Gastroesophageal sphincter (tissue), 4 donors: ENCODE measurements at regions not wholly inside any gene's neighbourhood (a gene's known extent, or its start where the extent isn't known, plus 50 kb on each side); places are given as distances from the start of the nearest gene placed in this dataset.

Experiments
- ATAC-seq: fragments of 150-250 bp; one replicate; pipeline ENCODE4 v1.9.1; 2016; ENCODE audit warnings: mild to moderate bottlenecking, moderate library complexity
- H3K27ac ChIP-seq, 4 donors: fragments of 200-600 bp; sonication (generic) in 3 of 4; 1 replicate in 3 of 4; 2 replicates in 1 of 4; pipeline ENCODE4 v1.5.1; 2016 to 2019
- H3K27me3 ChIP-seq: fragments of 200-600 bp; sonication (generic); one replicate; pipeline ENCODE4 v1.5.1; 2019
- H3K36me3 ChIP-seq, 2 donors: fragments of 200-600 bp; sonication (generic); one replicate each; pipeline ENCODE4 v1.5.1; 2019; ENCODE audit warnings: control low read depth in 1 of 2
- H3K4me1 ChIP-seq, 3 donors: fragments of 200-600 bp; sonication (generic); 1 replicate in 2 of 3; 2 replicates in 1 of 3; pipeline ENCODE4 v1.5.1; 2016 to 2019; ENCODE audit warnings: control low read depth in 2 of 3
- H3K4me3 ChIP-seq, 2 donors: fragments of 200-600 bp; sonication (generic); one replicate each; pipeline ENCODE4 v1.5.1; 2019; ENCODE audit warnings: mild to moderate bottlenecking in 1 of 2, moderate library complexity in 1 of 2
- H3K9me3 ChIP-seq, 3 donors: fragments of 200-600 bp; sonication (generic); one replicate each; pipeline ENCODE4 v1.5.1; 2017 to 2019; ENCODE audit warnings: control low read depth in 2 of 3
- CTCF ChIP-seq, 4 experiments: fragments of 200-600 bp in 2 of 4; fragments of 450-650 bp in 2 of 4; sonication (generic) in 1 of 4; IDR thresholded peaks; one replicate each; pipeline ENCODE4 v1.5.1; 2017 to 2019; ENCODE audit warnings: antibody characterized with exemption in 4 of 4, mild to moderate bottlenecking in 2 of 4, moderate library complexity in 2 of 4
- EP300 ChIP-seq: sonication (generic); formaldehyde crosslinking; IDR thresholded peaks from one replicate; pipeline ENCODE4 v1.6.1; 2017; ENCODE audit warnings: antibody characterized with exemption, mild to moderate bottlenecking
- POLR2A ChIP-seq, 2 donors: fragments of 450-650 bp; IDR thresholded peaks; one replicate each; pipeline ENCODE4 v1.6.1; 2017; ENCODE audit warnings: antibody characterized with exemption in 2 of 2, mild to moderate bottlenecking in 2 of 2, moderate library complexity in 1 of 2
- POLR2AphosphoS5 ChIP-seq: sonication (generic); formaldehyde crosslinking; IDR thresholded peaks from one replicate; pipeline ENCODE4 v1.6.1; 2017; ENCODE audit warnings: antibody characterized with exemption
- WGBS, 2 donors: methylation state at CpG; one replicate each; pipeline ENCODE4 v1.1.5; 2018; ENCODE audit warnings: low coverage in 1 of 2; 5-methylcytosine and 5-hydroxymethylcytosine counted together

- Histone ChIP-seq H3K36me3 (no peaks in the 10 kb centered on the region), H3K4me1 (peaks cover 6 to 22% (median 6%) of the 10 kb centered on the region in 3 donors), H3K9me3 (no peaks in the 10 kb centered on the region), H3K27ac (no peak overlapping the region), H3K27me3 (no peaks in the 10 kb centered on the region), H3K4me3 (no peak overlapping the region)
- no peak for ATAC-seq
- 100% methylated on average over 1 of the region's 1 CpG for WGBS, 2 donors
- TF ChIP-seq POLR2A (IDR thresholded peaks at IDR 0.05): no peak
- no peak for TF ChIP-seq EP300
- TF ChIP-seq CTCF (IDR thresholded peaks at IDR 0.05): no peak
- no peak for TF ChIP-seq POLR2AphosphoS5
These were observed 57.4 kb upstream of the HECTD2 start for GRCh38 chr10:91352760-91353159.

GRCh38 chr10:91354166-91355075, 55.7 kb upstream of the HECTD2 start:
- peaks cover 3 to 16% (median 3%) of the 10 kb centered on the region in 3 donors for H3K4me1 ChIP-seq
- H3K27me3 ChIP-seq: no peaks in the 10 kb centered on the region
- WGBS, 2 donors: 64 to 91% methylated on average over 4 of the region's 4 CpGs
- no peaks in the 10 kb centered on the region for H3K36me3 ChIP-seq
- H3K4me3 ChIP-seq: no peak overlapping the region
- TF ChIP-seq EP300: no peak
- H3K27ac ChIP-seq: no peak overlapping the region
- no peaks in the 10 kb centered on the region for H3K9me3 ChIP-seq
- no peak for ATAC-seq

GRCh38 chr10:91355998-91356397, 54.1 kb upstream of the HECTD2 start:
- no peak for TF ChIP-seq POLR2AphosphoS5
- no peak for TF ChIP-seq CTCF (IDR thresholded peaks at IDR 0.05)
- no peak for TF ChIP-seq POLR2A (IDR thresholded peaks at IDR 0.05)
- TF ChIP-seq EP300: no peak
- no peak overlapping the region for H3K27ac ChIP-seq
- H3K36me3 ChIP-seq: no peaks in the 10 kb centered on the region
- WGBS, 2 donors: 94 to 100% methylated on average over 1 to 3 of the region's 3 CpGs
- ATAC-seq: no peak
- no peaks in the 10 kb centered on the region for H3K27me3 ChIP-seq
- H3K9me3 ChIP-seq: no peaks in the 10 kb centered on the region
- H3K4me1 ChIP-seq: peaks cover 0 to under 1% (median 0%) of the 10 kb centered on the region in 3 donors
- no peak overlapping the region for H3K4me3 ChIP-seq

- WGBS, 2 donors: 88 to 89% methylated on average over 3 of the region's 3 CpGs
These were observed 52.6 kb upstream of the HECTD2 start for GRCh38 chr10:91357497-91357896.

More at GRCh38 chr10:91357497-91357896, 52.6 kb upstream of the HECTD2 start:
- Histone ChIP-seq H3K27me3 (no peaks in the 10 kb centered on the region), H3K9me3 (peaks cover 0 to 5% (median 0%) of the 10 kb centered on the region in 3 donors), H3K4me1 (no peaks in the 10 kb centered on the region), H3K27ac (no peak overlapping the region), H3K4me3 (no peak overlapping the region), H3K36me3 (no peaks in the 10 kb centered on the region)
- ATAC-seq: no peak
- TF ChIP-seq POLR2AphosphoS5 (no peak), CTCF (IDR thresholded peaks at IDR 0.05) (no peak), EP300 (no peak), POLR2A (IDR thresholded peaks at IDR 0.05) (no peak)
